C4-2B (cell line): ENCODE measurements at regions not wholly inside any gene's neighbourhood (a gene's known extent, or its start where the extent isn't known, plus 50 kb on each side); places are given as distances from the start of the nearest gene placed in this dataset.
"Not testable (repeated sequence)": the region's sequence is repeated elsewhere in the genome, so short reads cannot be mapped to it uniquely, and the experiment has no call there.

ENCODE experiments used
- ZFX ChIP-seq: fragments of 450-650 bp; IDR thresholded peaks from 2 replicates; pipeline ENCODE4 v1.6.1; 2017
- TF ChIP-seq, protein P1 (sequence below): fragments of 450-650 bp; conservative IDR thresholded peaks from 2 replicates; pipeline ENCODE4 v1.5.1; 2017; ENCODE audit warnings: mild to moderate bottlenecking

DNA sequence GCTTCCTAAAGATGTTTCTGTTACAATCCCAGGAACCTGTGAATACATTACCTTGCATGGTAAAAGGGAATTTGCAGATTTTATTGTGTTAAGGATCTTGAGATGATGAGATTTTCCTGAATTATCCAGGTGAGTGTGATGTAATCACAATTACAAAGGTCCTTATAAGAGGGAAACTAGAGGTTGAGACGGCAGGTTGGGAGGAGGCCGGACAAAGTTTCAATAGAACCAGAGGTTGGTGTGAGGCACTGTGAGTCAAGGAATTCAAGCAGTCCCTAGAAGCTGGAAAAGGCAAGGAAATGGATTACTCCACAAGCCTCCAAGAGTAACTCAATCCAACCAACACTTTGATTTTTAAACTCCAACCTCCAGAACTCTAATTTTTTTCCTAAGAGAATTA, 65.9 kb upstream of the C1QTNF3 start:
- TF ChIP-seq, protein P1, sequence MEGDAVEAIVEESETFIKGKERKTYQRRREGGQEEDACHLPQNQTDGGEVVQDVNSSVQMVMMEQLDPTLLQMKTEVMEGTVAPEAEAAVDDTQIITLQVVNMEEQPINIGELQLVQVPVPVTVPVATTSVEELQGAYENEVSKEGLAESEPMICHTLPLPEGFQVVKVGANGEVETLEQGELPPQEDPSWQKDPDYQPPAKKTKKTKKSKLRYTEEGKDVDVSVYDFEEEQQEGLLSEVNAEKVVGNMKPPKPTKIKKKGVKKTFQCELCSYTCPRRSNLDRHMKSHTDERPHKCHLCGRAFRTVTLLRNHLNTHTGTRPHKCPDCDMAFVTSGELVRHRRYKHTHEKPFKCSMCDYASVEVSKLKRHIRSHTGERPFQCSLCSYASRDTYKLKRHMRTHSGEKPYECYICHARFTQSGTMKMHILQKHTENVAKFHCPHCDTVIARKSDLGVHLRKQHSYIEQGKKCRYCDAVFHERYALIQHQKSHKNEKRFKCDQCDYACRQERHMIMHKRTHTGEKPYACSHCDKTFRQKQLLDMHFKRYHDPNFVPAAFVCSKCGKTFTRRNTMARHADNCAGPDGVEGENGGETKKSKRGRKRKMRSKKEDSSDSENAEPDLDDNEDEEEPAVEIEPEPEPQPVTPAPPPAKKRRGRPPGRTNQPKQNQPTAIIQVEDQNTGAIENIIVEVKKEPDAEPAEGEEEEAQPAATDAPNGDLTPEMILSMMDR, result not testable (repeated sequence)
- not testable (repeated sequence) for TF ChIP-seq ZFX
